ENCODE measurements at regions not wholly inside any gene's neighbourhood (a gene's known extent, or its start where the extent isn't known, plus 50 kb on each side); places are given as distances from the start of the nearest gene placed in this dataset.

DNA sequence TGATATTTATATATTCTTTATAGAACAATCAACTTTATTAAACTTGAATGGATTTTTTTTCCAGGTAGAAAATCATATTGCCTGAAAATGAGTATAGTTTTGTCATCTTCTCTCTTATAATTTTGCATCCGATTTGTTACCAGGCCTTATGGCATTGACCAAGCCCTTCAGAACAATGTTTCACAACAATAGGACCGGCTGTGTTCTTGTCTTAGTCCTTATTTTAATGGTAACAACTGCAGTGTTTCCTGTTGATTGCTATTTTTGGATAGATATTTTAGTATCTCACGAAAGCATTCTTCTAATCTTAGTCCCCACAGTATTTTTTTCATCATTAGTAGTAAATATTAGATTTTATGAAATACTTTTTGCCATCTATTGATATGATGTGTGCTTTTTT lies 88.1 kb upstream of the ANKRD34C start:
- no peaks in the 10 kb centered on the region for H3K9me3 ChIP-seq (ENCODE audit: low read length)
- CTCF ChIA-PET, result no interaction called here
- no peaks in the 10 kb centered on the region for H3K36me3 ChIP-seq (ENCODE audit: low read depth, low read length)
- POLR2A ChIA-PET (ENCODE audit: unreplicated experiment), result no interaction called here
- ATAC-seq, result no peak
- DNase-seq, result no peak
- H2AFZ ChIP-seq (ENCODE audit: low read length), result no peak overlapping the region
- H3K9ac ChIP-seq (ENCODE audit: low read length), result no peak overlapping the region
- intact Hi-C loops (cut with micrococcal nuclease), result no loop called here
- no peaks in the 10 kb centered on the region for H3K79me2 ChIP-seq (ENCODE audit: low read length)
- TF ChIP-seq EZH2 (IDR thresholded peaks at IDR 0.05; ENCODE audit: low read length, unreplicated experiment), result no peak
- TF ChIP-seq EZH2phosphoT487 (IDR thresholded peaks at IDR 0.05; ENCODE audit: borderline replicate concordance, low read length), result no peak
- TF ChIP-seq, protein P1, sequence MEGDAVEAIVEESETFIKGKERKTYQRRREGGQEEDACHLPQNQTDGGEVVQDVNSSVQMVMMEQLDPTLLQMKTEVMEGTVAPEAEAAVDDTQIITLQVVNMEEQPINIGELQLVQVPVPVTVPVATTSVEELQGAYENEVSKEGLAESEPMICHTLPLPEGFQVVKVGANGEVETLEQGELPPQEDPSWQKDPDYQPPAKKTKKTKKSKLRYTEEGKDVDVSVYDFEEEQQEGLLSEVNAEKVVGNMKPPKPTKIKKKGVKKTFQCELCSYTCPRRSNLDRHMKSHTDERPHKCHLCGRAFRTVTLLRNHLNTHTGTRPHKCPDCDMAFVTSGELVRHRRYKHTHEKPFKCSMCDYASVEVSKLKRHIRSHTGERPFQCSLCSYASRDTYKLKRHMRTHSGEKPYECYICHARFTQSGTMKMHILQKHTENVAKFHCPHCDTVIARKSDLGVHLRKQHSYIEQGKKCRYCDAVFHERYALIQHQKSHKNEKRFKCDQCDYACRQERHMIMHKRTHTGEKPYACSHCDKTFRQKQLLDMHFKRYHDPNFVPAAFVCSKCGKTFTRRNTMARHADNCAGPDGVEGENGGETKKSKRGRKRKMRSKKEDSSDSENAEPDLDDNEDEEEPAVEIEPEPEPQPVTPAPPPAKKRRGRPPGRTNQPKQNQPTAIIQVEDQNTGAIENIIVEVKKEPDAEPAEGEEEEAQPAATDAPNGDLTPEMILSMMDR (conservative IDR thresholded peaks at IDR 0.05; ENCODE audit: low read depth, low read length), result no peak
- no peak overlapping the region for H3K4me2 ChIP-seq (ENCODE audit: low read length)
- no peaks in the 10 kb centered on the region for H3K9me2 ChIP-seq (replicated peaks; ENCODE audit: low read length)
- H3K4me3 ChIP-seq (ENCODE audit: low read length), result no peak overlapping the region
- no peak overlapping the region for H3K27ac ChIP-seq (ENCODE audit: low read length)
- BruUV-seq (replicated peaks), result no TSS peak
- no peaks in the 10 kb centered on the region for H3K4me1 ChIP-seq (ENCODE audit: insufficient read depth, low read length)
- H3K27me3 ChIP-seq (ENCODE audit: low read length), result peaks cover 37% of the 10 kb centered on the region
- H4K20me1 ChIP-seq (ENCODE audit: low read length), result no peaks in the 10 kb centered on the region
- no peaks in the 10 kb centered on the region for H3F3A ChIP-seq (ENCODE audit: low read length, unreplicated experiment)

DNA sequence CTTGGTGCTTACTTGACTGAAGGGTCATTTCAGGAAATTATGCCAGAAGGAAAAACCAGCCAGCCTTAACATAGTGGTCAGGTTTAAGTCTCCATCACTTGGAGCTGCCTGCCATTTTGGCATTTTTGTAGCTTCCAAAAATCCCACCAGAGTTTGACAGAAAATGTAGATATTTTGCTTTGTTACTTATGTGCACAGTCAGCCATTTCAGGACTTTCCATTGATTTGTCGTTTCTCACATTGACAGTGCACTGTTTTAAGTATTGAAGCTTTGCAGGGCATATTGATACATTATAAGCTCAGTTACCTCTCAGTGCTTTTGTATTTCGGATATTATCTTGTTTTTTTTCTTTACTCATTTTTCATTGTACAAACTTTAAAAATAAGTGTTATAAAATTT lies 89.0 kb upstream of the ANKRD34C start:
- ATAC-seq (no peak), DNase-seq (no peak)
- TF ChIP-seq EZH2 (IDR thresholded peaks at IDR 0.05; ENCODE audit: low read length, unreplicated experiment), result no peak
- TF ChIP-seq EZH2phosphoT487 (IDR thresholded peaks at IDR 0.05; ENCODE audit: borderline replicate concordance, low read length), result no peak
- TF ChIP-seq, protein P1 (conservative IDR thresholded peaks at IDR 0.05; ENCODE audit: low read depth, low read length), result no peak
- Histone ChIP-seq H3K9me2 (replicated peaks; ENCODE audit: low read length) (no peaks in the 10 kb centered on the region), H3K27ac (ENCODE audit: low read length) (no peak overlapping the region), H3K36me3 (ENCODE audit: low read depth, low read length) (no peaks in the 10 kb centered on the region), H3K9me3 (ENCODE audit: low read length) (no peaks in the 10 kb centered on the region), H4K20me1 (ENCODE audit: low read length) (no peaks in the 10 kb centered on the region), H2AFZ (ENCODE audit: low read length) (no peak overlapping the region), H3K9ac (ENCODE audit: low read length) (no peak overlapping the region), H3K27me3 (ENCODE audit: low read length) (peaks cover 46% of the 10 kb centered on the region), H3K79me2 (ENCODE audit: low read length) (no peaks in the 10 kb centered on the region), H3K4me2 (ENCODE audit: low read length) (no peak overlapping the region), H3K4me1 (ENCODE audit: insufficient read depth, low read length) (no peaks in the 10 kb centered on the region), H3F3A (ENCODE audit: low read length, unreplicated experiment) (no peaks in the 10 kb centered on the region), H3K4me3 (ENCODE audit: low read length) (no peak overlapping the region)
- intact Hi-C loops (cut with micrococcal nuclease), result no loop called here
- ChIA-PET POLR2A (ENCODE audit: unreplicated experiment) (no interaction called here), CTCF (no interaction called here)
- BruUV-seq (replicated peaks), result no TSS peak

DNA sequence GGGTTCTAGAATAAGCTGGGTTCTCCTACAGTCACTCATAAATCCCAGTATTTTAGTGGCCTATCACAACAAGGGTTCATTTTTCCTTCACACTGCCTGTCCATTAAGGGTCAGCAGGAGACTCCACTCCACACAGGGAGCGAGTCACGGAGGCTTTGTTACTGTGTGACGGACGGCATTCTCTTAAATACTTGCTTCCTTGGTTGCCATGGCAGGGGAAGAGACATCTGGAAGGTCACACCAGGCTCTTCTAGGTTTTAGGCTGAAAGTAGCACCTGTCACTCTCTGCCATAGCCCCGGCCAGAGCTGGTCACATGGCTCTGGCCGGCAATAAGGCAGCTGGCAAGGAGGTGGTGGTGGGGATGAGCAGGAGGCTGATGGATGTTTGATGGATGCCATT lies 89.4 kb upstream of the ANKRD34C start:
- Histone ChIP-seq H3K27ac (ENCODE audit: low read length) (no peak overlapping the region), H3K79me2 (ENCODE audit: low read length) (no peaks in the 10 kb centered on the region), H3K27me3 (ENCODE audit: low read length) (peaks cover 45% of the 10 kb centered on the region), H3K36me3 (ENCODE audit: low read depth, low read length) (no peaks in the 10 kb centered on the region), H3K9me3 (ENCODE audit: low read length) (no peaks in the 10 kb centered on the region), H3K9ac (ENCODE audit: low read length) (no peak overlapping the region), H3K4me1 (ENCODE audit: insufficient read depth, low read length) (no peaks in the 10 kb centered on the region), H3K4me2 (ENCODE audit: low read length) (no peak overlapping the region), H3K9me2 (replicated peaks; ENCODE audit: low read length) (no peaks in the 10 kb centered on the region), H2AFZ (ENCODE audit: low read length) (no peak overlapping the region), H3K4me3 (ENCODE audit: low read length) (no peak overlapping the region), H4K20me1 (ENCODE audit: low read length) (no peaks in the 10 kb centered on the region), H3F3A (ENCODE audit: low read length, unreplicated experiment) (no peaks in the 10 kb centered on the region)
- ChIA-PET POLR2A (ENCODE audit: unreplicated experiment) (no interaction called here), CTCF (no interaction called here)
- no peak for TF ChIP-seq EZH2 (IDR thresholded peaks at IDR 0.05; ENCODE audit: low read length, unreplicated experiment)
- no peak for TF ChIP-seq EZH2phosphoT487 (IDR thresholded peaks at IDR 0.05; ENCODE audit: borderline replicate concordance, low read length)
- TF ChIP-seq, protein P1 (conservative IDR thresholded peaks at IDR 0.05; ENCODE audit: low read depth, low read length), result no peak
- ATAC-seq (no peak), DNase-seq (no peak)
- BruUV-seq (replicated peaks), result no TSS peak
- intact Hi-C loops (cut with micrococcal nuclease), result no loop called here
